ENCODE measurements at regions not wholly inside any gene's neighbourhood (a gene's known extent, or its start where the extent isn't known, plus 50 kb on each side); places are given as distances from the start of the nearest gene placed in this dataset.
"Not testable (repeated sequence)": the region's sequence is repeated elsewhere in the genome, so short reads cannot be mapped to it uniquely, and the experiment has no call there.

- no peak for DNase-seq
Observed at GRCh38 chr22:48636746-48637145, 1190.9 kb downstream of the BRD1 start.

GRCh38 chr22:48635816-48636215 lies 1191.9 kb downstream of the BRD1 start:
- no peak for DNase-seq

DNA sequence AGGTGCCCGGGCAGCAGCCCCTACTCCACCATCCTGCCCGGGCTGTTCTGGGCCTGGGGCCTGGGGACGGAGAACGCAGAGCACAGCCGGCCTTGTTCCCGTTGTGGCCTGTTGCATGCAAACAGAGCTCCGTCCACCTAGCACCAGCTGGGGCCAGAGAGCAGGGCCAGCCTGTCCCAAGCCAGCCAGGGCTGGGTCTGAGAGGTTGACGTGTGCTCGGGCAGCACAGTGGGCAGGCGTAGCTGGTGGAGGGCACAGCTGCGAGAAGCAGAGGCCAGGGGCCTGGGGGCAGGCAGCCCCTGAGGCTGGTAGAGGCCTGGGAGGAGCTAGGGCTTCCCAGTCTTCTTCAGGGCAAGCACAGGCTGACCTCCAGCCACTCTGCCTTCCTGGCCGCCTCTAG lies 1192.6 kb downstream of the BRD1 start:
- DNase-seq, result no peak

DNA sequence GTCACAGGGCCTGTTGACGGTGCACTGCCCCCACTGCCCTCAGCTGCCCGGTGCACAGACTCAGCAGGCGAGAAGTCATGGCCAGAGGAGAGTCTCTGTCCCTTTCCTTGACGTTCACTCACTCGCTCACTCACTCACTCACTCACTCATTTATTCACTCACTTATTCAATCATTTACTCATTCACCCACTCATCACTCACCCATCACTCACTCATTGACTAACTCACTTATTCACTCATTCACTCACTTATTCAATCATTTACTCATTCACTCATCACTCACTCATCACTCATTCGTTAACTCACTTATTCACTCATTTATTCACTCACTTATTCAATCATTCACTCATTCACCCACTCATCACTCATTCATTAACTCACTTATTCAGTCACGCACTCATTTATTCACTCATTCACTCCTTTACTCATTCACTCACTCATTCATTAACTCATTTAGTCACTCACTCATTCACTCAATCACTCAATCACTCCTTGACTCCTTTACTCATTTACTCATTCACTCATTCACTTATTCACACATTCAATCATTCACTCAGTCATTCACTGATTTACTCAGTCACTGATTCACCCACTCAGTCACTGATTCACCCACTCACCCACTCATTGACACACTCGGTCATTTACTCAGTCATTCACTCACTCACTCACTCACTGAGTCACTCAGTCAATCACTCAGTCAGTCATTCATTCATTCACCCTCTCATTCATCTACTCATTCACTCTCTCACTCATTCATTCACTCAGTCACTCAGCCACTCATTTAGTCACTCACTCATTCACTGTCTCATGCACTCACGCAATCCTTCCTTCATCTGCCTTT lies 1193.5 kb downstream of the BRD1 start:
- DNase-seq, result no peak

- DNase-seq, result no peak
Observed at GRCh38 chr22:48632646-48633246, 1194.9 kb downstream of the BRD1 start.

- no peak for DNase-seq
Observed at GRCh38 chr22:48631288-48631863, 1196.3 kb downstream of the BRD1 start.

- DNase-seq, result no peak
Observed at GRCh38 chr22:48630848-48631247, 1196.8 kb downstream of the BRD1 start.

GRCh38 chr22:48630433-48630754 lies 1197.3 kb downstream of the BRD1 start:
- no peak for DNase-seq

- DNase-seq, result no peak
Observed at GRCh38 chr22:48629631-48630432, 1197.8 kb downstream of the BRD1 start.

- no peak for DNase-seq
Observed at GRCh38 chr22:48628891-48629543, 1198.7 kb downstream of the BRD1 start.

GRCh38 chr22:48627966-48628365 lies 1199.7 kb downstream of the BRD1 start:
- no peak for DNase-seq

GRCh38 chr22:48627203-48627602 lies 1200.5 kb downstream of the BRD1 start:
- DNase-seq, result no peak

GRCh38 chr22:48624401-48624800 lies 1203.3 kb downstream of the BRD1 start:
- DNase-seq, result no peak

DNA sequence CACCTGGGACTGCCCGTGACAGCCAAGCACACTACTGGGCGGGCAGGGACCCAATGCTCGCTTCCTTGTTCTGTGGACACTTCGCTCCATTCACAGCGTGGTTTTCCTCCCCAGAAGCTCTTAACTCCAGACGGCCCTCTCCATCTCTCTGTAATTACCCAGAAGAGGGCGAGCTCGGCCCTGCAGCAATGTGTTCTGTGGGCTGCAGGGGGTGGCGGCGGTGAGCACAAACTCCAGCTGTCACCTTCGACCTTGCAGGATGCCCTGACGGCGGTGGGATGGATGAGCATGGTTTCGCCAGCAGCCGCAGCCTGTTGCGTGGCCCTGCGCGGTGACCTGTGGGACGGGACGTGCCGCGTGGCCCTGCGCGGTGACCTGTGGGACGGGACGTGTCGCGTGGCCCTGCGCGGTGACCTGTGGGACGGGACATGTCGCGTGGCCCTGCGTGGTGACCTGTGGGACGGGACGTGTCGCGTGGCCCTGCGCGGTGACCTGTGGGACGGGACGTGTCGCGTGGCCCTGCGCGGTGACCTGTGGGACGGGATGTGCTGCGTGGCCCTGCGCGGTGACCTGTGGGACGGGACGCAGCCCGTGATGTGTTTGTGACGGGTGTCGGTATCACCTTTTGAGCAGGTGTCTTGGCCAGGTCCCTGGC lies 1204.7 kb downstream of the BRD1 start:
- DNase-seq, result no peak

- no peak for DNase-seq
Observed at GRCh38 chr22:48621085-48621484, 1206.6 kb downstream of the BRD1 start.

GRCh38 chr22:48620460-48620859 lies 1207.2 kb downstream of the BRD1 start:
- DNase-seq, result not testable (repeated sequence)

DNA sequence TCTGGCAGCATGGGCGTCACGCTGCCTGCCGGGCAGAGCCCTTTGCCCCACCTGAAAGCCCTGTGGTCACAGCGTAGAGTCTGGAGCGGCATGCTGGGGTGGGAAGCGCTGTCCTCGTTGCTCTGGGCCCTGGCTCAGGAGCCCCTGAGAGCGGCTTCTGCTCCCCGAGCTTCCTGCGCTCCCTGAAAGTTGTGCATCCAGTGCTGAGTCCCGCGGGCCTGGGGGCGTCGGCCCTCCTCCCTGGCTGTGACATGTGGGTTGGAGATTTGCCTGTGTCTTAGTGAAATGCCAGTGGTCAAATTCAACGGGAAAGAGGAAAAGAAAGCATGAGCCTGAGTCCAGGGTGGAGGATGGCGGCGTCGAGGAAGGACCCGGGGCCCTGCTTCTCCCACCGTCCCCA lies 1208.0 kb downstream of the BRD1 start:
- no peak for DNase-seq

- no peak for DNase-seq
Observed at GRCh38 chr22:48618326-48618725, 1209.3 kb downstream of the BRD1 start.

- no peak for DNase-seq
Observed at GRCh38 chr22:48616656-48617055, 1211.0 kb downstream of the BRD1 start.

- DNase-seq, result no peak
Observed at GRCh38 chr22:48615171-48616008, 1212.3 kb downstream of the BRD1 start.

DNA sequence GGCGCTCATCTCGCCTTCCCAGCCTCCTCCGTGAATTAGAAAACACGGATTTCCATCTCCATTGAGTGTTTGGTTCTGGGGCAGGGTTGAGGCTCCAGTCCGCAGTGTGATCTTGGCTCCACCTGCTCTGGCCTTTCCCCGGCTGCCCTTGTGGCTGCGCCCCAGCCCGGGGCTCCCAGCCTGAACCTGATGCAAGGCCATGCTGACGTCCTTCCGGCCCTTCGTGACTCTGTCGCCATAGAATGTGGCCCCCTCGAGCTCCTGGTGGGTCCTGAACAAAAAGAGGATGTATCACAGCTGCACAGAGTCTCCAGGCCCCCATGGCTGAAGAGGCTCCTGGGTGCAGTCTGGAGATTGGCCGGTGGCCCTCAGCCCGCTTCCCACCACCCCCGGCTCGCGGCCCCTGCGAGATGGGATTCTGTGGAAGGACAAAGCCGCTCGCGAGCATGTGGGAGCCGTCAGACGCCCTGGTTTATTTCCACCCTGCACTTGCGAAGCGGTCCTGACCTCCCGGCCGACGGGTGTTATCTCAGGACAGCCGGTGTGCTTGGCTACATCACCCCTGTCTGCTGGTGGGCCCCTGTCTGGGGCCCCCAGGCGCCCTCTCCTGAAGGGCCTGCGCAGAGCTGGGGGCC lies 1214.0 kb downstream of the BRD1 start:
- no peak for DNase-seq
